ENCODE measurements at regions not wholly inside any gene's neighbourhood (a gene's known extent, or its start where the extent isn't known, plus 50 kb on each side); places are given as distances from the start of the nearest gene placed in this dataset.

GRCh38 chr6:16933961-16934360 lies 167.9 kb upstream of the STMND1 start:
- TF ChIP-seq CTCF (IDR thresholded peaks at IDR 0.05 in 4 of 5, conservative IDR thresholded peaks at IDR 0.05 in 1 of 5): no peak
- TF ChIP-seq POLR2A (IDR thresholded peaks at IDR 0.05): no peak
